HG02623 (cell line): ENCODE measurements at regions not wholly inside any gene's neighbourhood (a gene's known extent, or its start where the extent isn't known, plus 50 kb on each side); places are given as distances from the start of the nearest gene placed in this dataset.
"Not testable (repeated sequence)": the region's sequence is repeated elsewhere in the genome, so short reads cannot be mapped to it uniquely, and the experiment has no call there.

Experiments used
- ATAC-seq: cut with Tn5 transposase; IDR thresholded peaks from one replicate; pipeline ENCODE4 v1.9.1; 2021; ENCODE audit warnings: moderate library complexity; ENCODE audit not compliant: unreplicated experiment

DNA sequence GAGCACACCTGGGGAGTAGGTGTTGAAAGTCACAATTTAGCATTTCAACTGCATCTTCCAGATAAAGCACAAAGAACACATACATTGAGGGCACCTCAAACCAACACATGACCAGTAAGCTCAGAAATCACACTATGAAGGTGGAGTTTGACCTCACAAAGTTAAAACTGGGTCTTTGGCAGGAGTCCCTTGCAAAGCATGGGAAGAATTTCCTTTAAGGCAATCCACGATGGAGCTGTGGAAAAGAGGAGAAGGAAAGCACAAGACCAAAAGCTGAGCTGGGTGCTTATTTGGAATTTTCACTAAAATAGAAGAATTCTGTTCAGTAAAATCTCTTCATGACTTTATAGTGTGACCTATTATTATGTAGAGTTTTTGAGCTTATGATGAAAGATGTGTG lies 212.9 kb upstream of the APCDD1 start:
- no peak for ATAC-seq

DNA sequence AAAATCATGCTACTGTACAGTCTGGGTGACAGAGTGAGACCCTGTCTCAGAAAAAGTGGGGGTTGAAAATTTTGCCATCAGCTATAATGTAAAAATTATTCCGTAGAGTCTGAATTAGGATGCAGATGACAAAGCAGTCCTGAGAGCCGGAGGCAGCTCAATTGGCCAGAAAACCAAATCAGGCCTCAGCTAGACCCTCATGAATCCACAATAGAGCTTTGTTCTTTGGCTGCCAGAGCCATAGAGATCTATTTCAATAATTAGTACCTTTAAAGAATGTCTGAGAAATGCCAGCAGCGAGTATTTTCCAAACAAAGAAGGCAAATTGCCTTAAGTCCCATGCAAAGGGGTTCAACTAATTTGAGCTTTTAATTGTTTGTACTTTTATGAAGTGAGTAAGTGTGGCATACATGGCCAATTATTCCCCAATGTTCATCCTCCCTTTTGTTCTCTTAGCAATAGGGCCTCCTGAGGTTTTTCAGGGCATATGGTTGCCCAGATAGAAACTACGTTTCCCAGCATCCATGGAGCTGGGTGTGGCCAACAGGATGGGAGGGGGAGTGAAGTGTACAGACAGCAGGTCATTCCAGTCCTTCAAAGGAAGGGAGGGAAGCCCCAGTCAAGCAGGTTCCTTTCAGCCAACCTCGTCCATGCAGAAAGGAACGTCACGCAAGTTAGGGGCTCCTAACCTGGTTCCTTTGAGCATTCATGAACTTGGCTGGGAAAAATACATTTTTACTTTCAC lies 211.3 kb upstream of the APCDD1 start:
- no peak for ATAC-seq

- ATAC-seq, result no peak
Measured at GRCh38 chr18:10244341-10244740, 210.1 kb upstream of the APCDD1 start.

- ATAC-seq, result no peak
Measured at GRCh38 chr18:10245031-10245845, 209.2 kb upstream of the APCDD1 start.

GRCh38 chr18:10245846-10246175 lies 208.6 kb upstream of the APCDD1 start:
- ATAC-seq, result no peak

- ATAC-seq, result no peak
Measured at GRCh38 chr18:10247021-10247741, 207.3 kb upstream of the APCDD1 start.

DNA sequence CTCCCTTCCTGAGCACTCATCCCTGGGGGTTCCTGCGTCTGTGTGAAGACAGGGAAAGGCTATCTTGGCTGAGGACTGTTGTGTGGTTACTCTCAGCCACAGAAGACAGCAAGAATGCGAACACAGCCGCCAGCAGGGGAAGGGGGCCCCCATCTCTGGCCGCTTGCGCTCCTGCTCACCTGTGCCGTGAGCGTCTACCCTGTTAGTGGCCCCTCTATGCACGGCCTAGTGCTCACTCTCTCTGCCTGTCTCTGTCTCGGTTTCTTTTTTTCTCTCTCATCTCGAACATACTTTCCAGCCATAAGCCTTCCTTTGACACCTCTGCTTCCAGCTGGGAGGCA lies 206.7 kb upstream of the APCDD1 start:
- ATAC-seq, result no peak

- no peak for ATAC-seq
Measured at GRCh38 chr18:10248738-10249137, 205.7 kb upstream of the APCDD1 start.

GRCh38 chr18:10249270-10249669 lies 205.2 kb upstream of the APCDD1 start:
- ATAC-seq, result no peak

GRCh38 chr18:10249801-10250200 lies 204.6 kb upstream of the APCDD1 start:
- no peak for ATAC-seq

DNA sequence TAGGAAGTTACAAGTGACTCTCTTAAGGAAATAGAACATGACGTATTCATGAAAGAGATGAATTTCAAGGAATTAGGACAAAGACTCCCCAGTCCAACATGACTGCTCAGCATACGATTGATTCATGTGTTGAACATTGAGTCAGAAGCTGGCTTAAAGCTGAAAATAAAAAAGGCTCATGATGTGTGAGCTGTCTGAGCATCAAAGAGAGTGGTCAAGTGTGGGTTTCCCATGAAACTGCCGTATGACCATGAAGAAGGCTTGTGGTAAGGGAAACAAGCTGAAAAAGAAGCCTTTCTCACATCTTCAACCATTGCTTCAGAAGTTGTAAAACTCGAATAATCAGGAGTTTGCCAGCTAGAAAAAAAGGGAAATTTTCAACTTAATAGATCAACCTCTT lies 201.9 kb upstream of the APCDD1 start:
- no peak for ATAC-seq

DNA sequence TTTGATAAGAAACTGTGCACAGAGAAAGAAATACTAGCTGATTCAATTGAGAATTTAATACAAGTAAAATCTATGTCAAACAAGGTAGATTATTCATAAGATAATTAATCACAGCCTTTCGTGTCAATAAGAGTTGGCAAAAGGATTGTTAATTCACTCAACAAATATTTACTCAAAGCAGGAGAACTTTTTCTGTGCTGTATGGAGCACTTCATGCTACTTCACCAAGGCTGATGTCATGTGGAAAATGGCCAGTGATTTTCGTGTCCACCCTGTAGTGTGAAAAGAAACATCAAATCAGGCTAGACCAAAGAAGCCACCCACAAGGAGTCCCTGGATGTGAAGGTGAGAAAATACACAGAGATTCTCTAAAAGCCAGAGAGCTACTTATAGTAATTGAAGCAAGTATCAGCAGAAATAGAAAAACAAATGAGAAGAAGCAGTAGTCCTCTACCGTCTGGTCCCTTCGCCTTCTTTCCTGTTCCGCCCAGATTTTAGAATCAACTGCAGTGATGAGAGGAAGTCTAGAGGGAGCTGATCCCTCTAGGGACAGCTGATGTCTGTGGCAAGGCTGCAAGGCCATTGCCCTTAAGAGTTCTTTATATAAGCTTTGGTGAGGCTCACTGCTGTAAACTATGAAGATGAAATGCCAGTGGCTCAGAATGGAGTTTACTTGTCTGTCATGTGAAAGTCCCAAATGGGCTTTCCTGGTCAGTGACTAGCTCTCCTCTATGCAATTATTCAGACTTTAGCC lies 201.3 kb upstream of the APCDD1 start:
- no peak for ATAC-seq

DNA sequence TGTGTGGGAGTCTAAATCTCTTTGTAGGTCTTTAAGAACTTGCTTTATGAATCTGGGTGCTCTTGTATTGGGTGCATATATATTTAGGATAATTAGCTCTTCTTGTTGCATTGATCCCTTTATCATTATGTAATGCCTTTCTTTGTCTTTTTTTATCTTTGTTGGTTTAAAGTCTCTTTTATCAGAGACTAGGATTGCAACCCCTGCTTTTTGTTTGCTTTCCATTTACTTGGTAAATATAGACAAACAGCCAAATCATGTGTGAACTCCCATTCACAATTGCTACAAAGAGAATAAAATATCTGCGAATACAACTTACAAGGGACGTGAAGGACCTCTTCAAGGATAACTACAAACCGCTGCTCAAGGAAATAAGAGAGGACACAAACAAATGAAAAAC lies 198.2 kb upstream of the APCDD1 start:
- ATAC-seq, result not testable (repeated sequence)

DNA sequence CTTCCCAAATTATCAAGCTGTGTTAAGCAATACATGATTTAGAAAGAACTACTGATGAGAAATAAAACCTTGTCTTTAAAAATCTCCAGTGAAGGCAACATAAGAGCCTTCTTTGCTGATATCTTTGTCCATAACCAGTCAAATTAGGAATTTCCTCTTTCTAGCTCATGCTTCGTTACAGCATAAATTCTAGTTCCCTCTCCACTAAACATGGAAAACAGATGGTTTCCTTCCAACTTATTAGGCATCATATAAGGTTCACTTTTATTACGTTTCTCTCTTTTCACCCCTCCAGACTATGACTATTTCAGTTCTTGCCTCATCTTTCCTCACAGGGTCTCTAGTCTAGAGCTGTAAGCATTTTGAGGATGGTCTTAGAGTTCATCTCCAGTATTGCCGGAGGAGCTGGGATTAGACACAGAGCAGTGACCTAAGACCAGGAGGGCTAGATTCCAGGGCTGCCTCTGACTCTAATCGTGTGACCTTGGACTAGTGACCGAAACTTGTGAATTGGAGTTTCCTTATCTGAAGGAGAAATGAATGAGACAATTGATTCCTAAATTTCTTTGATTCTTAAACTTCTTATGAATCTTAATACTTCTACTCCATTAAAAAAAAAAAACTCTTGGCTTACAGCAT lies 195.5 kb upstream of the APCDD1 start:
- ATAC-seq, result no peak

DNA sequence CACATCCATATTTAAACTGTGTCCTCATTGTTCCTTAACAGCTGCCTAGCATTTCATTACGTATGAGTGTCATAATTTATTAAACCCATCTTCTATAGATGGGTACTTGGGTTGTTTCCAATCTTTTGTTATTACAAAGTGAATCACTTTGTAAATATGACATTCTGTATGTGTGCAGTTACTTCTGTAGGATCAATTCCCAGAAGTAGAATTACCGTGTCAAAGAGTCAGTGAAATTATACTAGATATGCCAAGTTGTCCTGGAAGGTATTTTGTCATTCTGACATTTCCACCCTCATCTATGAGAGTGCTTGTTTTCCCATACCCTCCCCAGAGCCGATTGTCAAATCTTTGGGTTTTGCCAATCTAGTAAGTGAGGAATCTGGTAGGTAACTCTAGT lies 194.5 kb upstream of the APCDD1 start:
- ATAC-seq, result no peak

DNA sequence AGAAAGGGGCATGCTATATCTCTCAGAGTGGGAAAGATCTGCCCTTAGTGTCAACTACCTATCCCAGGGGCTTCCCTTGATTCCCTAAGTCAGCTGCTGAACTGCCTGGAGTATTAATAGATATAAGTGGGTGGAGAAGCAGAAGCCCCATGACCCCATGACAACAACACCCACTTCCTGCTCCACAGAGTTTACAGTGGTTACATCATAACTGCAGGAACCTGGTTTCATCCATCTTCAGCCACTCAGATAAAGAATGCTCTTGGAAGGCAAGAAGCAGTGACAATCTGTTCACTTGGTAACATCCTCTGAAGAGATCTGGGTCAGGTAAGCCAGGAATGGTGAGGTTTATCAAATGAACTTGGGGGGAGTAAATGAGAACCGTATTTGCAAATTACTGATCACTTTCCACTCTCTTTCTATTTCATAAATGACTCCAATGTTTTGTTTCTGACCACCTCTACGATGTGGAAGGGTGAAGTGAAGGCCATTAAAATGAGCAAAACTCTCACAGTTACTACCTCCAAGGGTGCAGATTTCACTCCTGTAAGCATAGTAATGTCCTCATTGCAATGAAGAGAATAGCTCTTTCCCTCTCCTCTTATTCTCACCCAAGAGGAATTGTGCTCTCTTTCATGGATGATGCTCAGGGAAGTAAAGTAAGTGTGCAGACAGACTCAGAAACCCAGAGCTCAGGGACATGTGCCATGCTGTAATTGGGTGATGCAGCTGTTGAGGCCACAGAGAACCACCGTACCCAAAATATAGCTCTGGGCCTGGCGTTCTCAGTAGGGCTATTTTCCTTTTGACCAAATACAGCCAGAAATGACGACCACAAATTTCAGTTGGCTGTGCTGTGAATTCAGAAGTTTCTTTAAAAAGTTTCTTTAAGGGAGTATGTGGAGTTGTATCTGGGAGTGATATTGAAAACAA lies 192.8 kb upstream of the APCDD1 start:
- ATAC-seq, result no peak

- no peak for ATAC-seq
Measured at GRCh38 chr18:10262566-10262965, 191.9 kb upstream of the APCDD1 start.

- no peak for ATAC-seq
Measured at GRCh38 chr18:10264260-10264659, 190.2 kb upstream of the APCDD1 start.

DNA sequence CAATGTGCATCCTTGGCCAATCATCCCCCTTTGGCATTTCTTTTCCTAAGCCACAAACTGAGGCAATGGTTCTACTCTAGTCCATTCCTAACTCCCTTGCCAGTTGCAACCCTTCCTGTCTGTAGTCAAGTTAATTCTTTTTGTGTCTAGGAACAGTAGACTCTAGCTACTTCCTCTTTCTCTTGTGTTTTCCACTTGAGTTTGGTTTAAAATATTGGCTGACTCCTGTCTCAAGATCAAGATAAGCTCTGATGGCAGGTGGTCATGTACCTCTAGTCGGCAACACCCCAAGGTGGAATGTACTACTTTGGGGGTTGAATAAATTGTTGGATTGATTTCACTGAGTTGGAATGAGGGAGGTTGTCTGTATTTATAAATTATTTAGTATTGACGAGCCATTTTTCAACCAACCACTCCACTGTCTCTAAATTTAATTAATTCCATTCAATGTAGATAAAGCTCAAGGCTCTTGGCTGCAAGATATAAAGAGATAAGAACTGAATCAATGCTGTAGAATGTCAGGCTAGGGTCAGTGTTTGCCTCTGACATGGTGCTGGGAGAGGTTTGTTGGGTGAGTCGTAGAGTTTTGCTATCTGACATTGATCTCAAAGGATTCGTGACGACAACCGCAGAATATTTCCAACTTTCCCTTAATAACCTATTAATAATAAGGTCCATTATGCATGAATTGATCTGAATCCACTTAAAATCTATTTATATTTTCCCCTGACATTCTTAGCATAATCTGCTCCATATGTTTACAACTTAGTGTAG lies 188.7 kb upstream of the APCDD1 start:
- ATAC-seq, result no peak
